ENCODE measurements at regions not wholly inside any gene's neighbourhood (a gene's known extent, or its start where the extent isn't known, plus 50 kb on each side); places are given as distances from the start of the nearest gene placed in this dataset.

GRCh38 chr2:76478266-76479035 lies 767.7 kb upstream of the GCFC2 start:
- no peak overlapping the region for H2AFZ ChIP-seq (ENCODE audit: low read depth, low read length, poor library complexity, severe bottlenecking)
- H3K9me2 ChIP-seq (ENCODE audit: insufficient read depth): no peaks in the 10 kb centered on the region
- H3K27ac ChIP-seq (ENCODE audit: low read depth, low read length): no peak overlapping the region
- ChIA-PET RAD21 (ENCODE audit: low non-redundant PET in 1 of 2, low total read pairs in 2 of 2, uncharacterized antibody in 2 of 2, unreplicated experiment in 2 of 2) (no interaction called here), POLR2A (no interaction called here), CTCF (no interaction called here)
- intact Hi-C loops (cut with micrococcal nuclease): no loop called here
- ATAC-seq: no peak
- H3K4me2 ChIP-seq (ENCODE audit: low read length): no peak overlapping the region
- H3K9me3 ChIP-seq (ENCODE audit: control insufficient read depth in 1 of 2, insufficient read depth in 1 of 2, low read depth in 1 of 2, low read length in 2 of 2): peaks cover 5 to 22% of the 10 kb centered on the region in 2 experiments; a peak in 2 of 4 replicates
- no peaks in the 10 kb centered on the region for H4K20me1 ChIP-seq (ENCODE audit: insufficient read depth)
- no peaks in the 10 kb centered on the region for H3K27me3 ChIP-seq (ENCODE audit: insufficient read depth, low read length)
- TF ChIP-seq ELF1 (IDR thresholded peaks at IDR 0.05; ENCODE audit: borderline replicate concordance, low read depth) (no peak), ATF3 (IDR thresholded peaks at IDR 0.05) (no peak), ZNF274 (IDR thresholded peaks at IDR 0.05; ENCODE audit: low read depth, low read length) (no peak), YY1 (IDR thresholded peaks at IDR 0.05; ENCODE audit: extremely low read depth, insufficient replicate concordance, low read depth, low read length) (no peak), FOSL1 (IDR thresholded peaks at IDR 0.05; ENCODE audit: low read depth) (no peak), RAD21 (IDR thresholded peaks at IDR 0.05; ENCODE audit: low read depth) (no peak)
- no peaks in the 10 kb centered on the region for H3K36me3 ChIP-seq (ENCODE audit: control insufficient read depth in 1 of 2, insufficient read depth in 2 of 2, low read length in 2 of 2)
- no peak overlapping the region for H3K4me3 ChIP-seq (replicated peaks in 1 of 2; ENCODE audit: low read depth in 1 of 2, low read length in 2 of 2)
- no peak for DNase-seq (ENCODE audit: low read depth, low spot score)
- H3K4me1 ChIP-seq (ENCODE audit: control insufficient read depth in 1 of 2, insufficient read depth in 2 of 2, low read length in 2 of 2): no peaks in the 10 kb centered on the region
- H3K79me2 ChIP-seq (ENCODE audit: insufficient read depth, low read length): no peaks in the 10 kb centered on the region
- BruUV-seq (replicated peaks): no TSS peak
- no peak overlapping the region for H3K9ac ChIP-seq (ENCODE audit: low read length)

- CTCF ChIA-PET: no interaction called here
- H3K27me3 ChIP-seq (ENCODE audit: insufficient read depth, low read length): no peaks in the 10 kb centered on the region
- no peak overlapping the region for H2AFZ ChIP-seq (ENCODE audit: low read depth, low read length, poor library complexity, severe bottlenecking)
- DNase-seq (ENCODE audit: low read depth, low spot score): no peak
- no peaks in the 10 kb centered on the region for H3K4me1 ChIP-seq (ENCODE audit: control insufficient read depth in 1 of 2, insufficient read depth in 2 of 2, low read length in 2 of 2)
- H3K9me3 ChIP-seq (ENCODE audit: control insufficient read depth in 1 of 2, insufficient read depth in 1 of 2, low read depth in 1 of 2, low read length in 2 of 2): peaks cover 5 to 7% of the 10 kb centered on the region in 2 experiments; a peak in 2 of 4 replicates
- no peak for TF ChIP-seq SIN3A (IDR thresholded peaks at IDR 0.05; ENCODE audit: low read depth)
- no peak for TF ChIP-seq CBX3 (IDR thresholded peaks at IDR 0.05; ENCODE audit: low read depth)
- TF ChIP-seq FOSL1 (IDR thresholded peaks at IDR 0.05; ENCODE audit: low read depth): no peak
- TF ChIP-seq RAD21 (IDR thresholded peaks at IDR 0.05; ENCODE audit: low read depth): no peak
- TF ChIP-seq EGR1 (IDR thresholded peaks at IDR 0.05; ENCODE audit: low read depth): no peak
- no peak for TF ChIP-seq EZH2 (IDR thresholded peaks at IDR 0.05)
- TF ChIP-seq POLR2AphosphoS5 (IDR thresholded peaks at IDR 0.05; ENCODE audit: low read depth, low read length): no peak
- no peak for TF ChIP-seq JUND (IDR thresholded peaks at IDR 0.05)
- no peak for TF ChIP-seq ZBTB33 (IDR thresholded peaks at IDR 0.05; ENCODE audit: extremely low read depth, insufficient replicate concordance, low read length)
- no peak for TF ChIP-seq CEBPB (IDR thresholded peaks at IDR 0.05; ENCODE audit: low read depth)
- no peak for TF ChIP-seq ZFX (IDR thresholded peaks at IDR 0.05)
- TF ChIP-seq MAX (IDR thresholded peaks at IDR 0.05): no peak
- TF ChIP-seq TCF7L2 (IDR thresholded peaks at IDR 0.05; ENCODE audit: borderline replicate concordance, extremely low read depth, insufficient read depth, insufficient read length): no peak
- no peak for TF ChIP-seq ZNF274 (IDR thresholded peaks at IDR 0.05; ENCODE audit: low read depth, low read length)
- TF ChIP-seq SP1 (IDR thresholded peaks at IDR 0.05; ENCODE audit: low read depth): no peak
- no peak for TF ChIP-seq ELF1 (IDR thresholded peaks at IDR 0.05; ENCODE audit: borderline replicate concordance, low read depth)
- TF ChIP-seq YY1 (IDR thresholded peaks at IDR 0.05; ENCODE audit: extremely low read depth, insufficient replicate concordance, low read depth, low read length): no peak
- TF ChIP-seq SRF (IDR thresholded peaks at IDR 0.05; ENCODE audit: low read depth): no peak
- TF ChIP-seq POLR2A (IDR thresholded peaks at IDR 0.05; ENCODE audit: borderline replicate concordance, extremely low read depth, insufficient read depth, insufficient read length): no peak
- H3K27ac ChIP-seq (ENCODE audit: low read depth, low read length): no peak overlapping the region
- RAD21 ChIA-PET (ENCODE audit: low non-redundant PET in 1 of 2, low total read pairs in 2 of 2, uncharacterized antibody in 2 of 2, unreplicated experiment in 2 of 2): no interaction called here
- no peak overlapping the region for H3K4me3 ChIP-seq (replicated peaks in 1 of 2; ENCODE audit: low read depth in 1 of 2, low read length in 2 of 2)
- H3K9me2 ChIP-seq (ENCODE audit: insufficient read depth): no peaks in the 10 kb centered on the region
- H3K79me2 ChIP-seq (ENCODE audit: insufficient read depth, low read length): no peaks in the 10 kb centered on the region
- no TSS peak for BruUV-seq (replicated peaks)
- no peaks in the 10 kb centered on the region for H4K20me1 ChIP-seq (ENCODE audit: insufficient read depth)
- no peak overlapping the region for H3K9ac ChIP-seq (ENCODE audit: low read length)
- intact Hi-C loops (cut with micrococcal nuclease): no loop called here
- H3K36me3 ChIP-seq (ENCODE audit: control insufficient read depth in 1 of 2, insufficient read depth in 2 of 2, low read length in 2 of 2): no peaks in the 10 kb centered on the region
- ATAC-seq: no peak
- H3K4me2 ChIP-seq (ENCODE audit: low read length): no peak overlapping the region
- POLR2A ChIA-PET: no interaction called here
Measured at GRCh38 chr2:76472946-76473345, 762.2 kb upstream of the GCFC2 start.
